ENCODE measurements at regions not wholly inside any gene's neighbourhood (a gene's known extent, or its start where the extent isn't known, plus 50 kb on each side); places are given as distances from the start of the nearest gene placed in this dataset.
A peak's percentile ranks its signal among the peaks of the same experiment; 100 is the strongest.
"Not testable (repeated sequence)": the region's sequence is repeated elsewhere in the genome, so short reads cannot be mapped to it uniquely, and the experiment has no call there.

GRCh38 chr14:35213869-35214387 lies 78.3 kb upstream of the PSMA6 start:
- ChIA-PET SMC1A (ENCODE audit: uncharacterized antibody, unreplicated experiment) (interaction anchor here (0.9 to 2.1 kb wide), 6 partner anchors 10 to 205 kb away, joined by 3 to 6 read pairs (median 5); no protein-coding TSS in a partner anchor), POLR2A (interaction anchor here (1.4 kb wide), 1 partner anchor 12 kb away, joined by 4 read pairs; no protein-coding TSS in a partner anchor), CTCF (interaction anchor here (2.3 to 4.5 kb wide), 4 partner anchors 17 to 201 kb away, joined by 10 to 29 read pairs (median 24); partner anchors contain the start of gene NFKBIA), RAD21 (ENCODE audit: unreplicated experiment) (interaction anchor here (1.5 to 2.0 kb wide), 5 partner anchors 18 to 195 kb away, joined by 3 to 11 read pairs (median 7); no protein-coding TSS in a partner anchor)
- in situ Hi-C loops (cut with MboI) (no loop called here), intact Hi-C loops (cut with micrococcal nuclease; ENCODE audit: unreplicated experiment) (no loop called here)
- Histone ChIP-seq H3K27me3 (replicated peaks in 1 of 2; ENCODE audit: control insufficient read depth in 2 of 2, insufficient read depth in 2 of 2, low read length in 1 of 2) (no peaks in the 10 kb centered on the region), H3K4me1 (ENCODE audit: control insufficient read depth, insufficient read depth, low read length) (no peaks in the 10 kb centered on the region), H2AFZ (ENCODE audit: control insufficient read depth, low read depth, low read length) (no peak overlapping the region), H3K9ac (ENCODE audit: control insufficient read depth, insufficient read depth, low read length) (no peak overlapping the region), H3K4me2 (ENCODE audit: control insufficient read depth, insufficient read depth) (no peak overlapping the region), H4K20me1 (ENCODE audit: control insufficient read depth, insufficient read depth) (no peaks in the 10 kb centered on the region), H3K4me3 (no peak overlapping the region), H3K36me3 (ENCODE audit: control insufficient read depth in 2 of 2, insufficient read depth in 2 of 2, low read length in 1 of 2) (no peaks in the 10 kb centered on the region; a peak in 1 of 4 replicates), H3K27ac (ENCODE audit: control insufficient read depth, insufficient read depth) (no peak overlapping the region; the same call in 1 of the 2 replicates), H3K79me2 (ENCODE audit: control insufficient read depth, insufficient read depth, low read length) (no peaks in the 10 kb centered on the region), H3K9me3 (replicated peaks; ENCODE audit: control insufficient read depth, insufficient read depth, low read length) (no peaks in the 10 kb centered on the region)
- FAIRE-seq (no peak), ATAC-seq (no peak), DNase-seq (ENCODE audit: low read depth, low spot score) (no peak)
- TF ChIP-seq RUNX3 (IDR thresholded peaks at IDR 0.05; ENCODE audit: low read length) (no peak), STAT1 (conservative IDR thresholded peaks at IDR 0.05) (no peak)
- BruUV-seq (replicated peaks): no TSS peak

GRCh38 chr14:35214402-35214801 lies 77.8 kb upstream of the PSMA6 start:
- ChIA-PET POLR2A (interaction anchor here (0.6 kb wide), 1 partner anchor 255 kb away, joined by 4 read pairs; no protein-coding TSS in a partner anchor), CTCF (interaction anchor here (0.8 to 4.5 kb wide), 24 partner anchors 10 to 216 kb away, joined by 3 to 29 read pairs (median 6); partner anchors contain the start of genes NFKBIA and PSMA6), SMC1A (ENCODE audit: uncharacterized antibody, unreplicated experiment) (interaction anchor here (0.6 to 2.1 kb wide), 23 partner anchors 9 to 217 kb away, joined by 3 to 24 read pairs (median 5); no protein-coding TSS in a partner anchor), RAD21 (ENCODE audit: unreplicated experiment) (interaction anchor here (0.7 to 2.0 kb wide), 19 partner anchors 11 to 207 kb away, joined by 3 to 12 read pairs (median 7); partner anchors contain the start of gene NFKBIA)
- H3K9ac ChIP-seq (ENCODE audit: control insufficient read depth, insufficient read depth, low read length); FAIRE-seq; H2AFZ ChIP-seq (ENCODE audit: control insufficient read depth, low read depth, low read length); H3K27me3 ChIP-seq (replicated peaks in 1 of 2; ENCODE audit: control insufficient read depth in 2 of 2, insufficient read depth in 2 of 2, low read length in 1 of 2); H4K20me1 ChIP-seq (ENCODE audit: control insufficient read depth, insufficient read depth); H3K4me3 ChIP-seq; H3K27ac ChIP-seq (ENCODE audit: control insufficient read depth, insufficient read depth); H3K4me2 ChIP-seq (ENCODE audit: control insufficient read depth, insufficient read depth); intact Hi-C loops (cut with micrococcal nuclease; ENCODE audit: unreplicated experiment); BruUV-seq (replicated peaks); DNase-seq (ENCODE audit: low read depth, low spot score); H3K4me1 ChIP-seq (ENCODE audit: control insufficient read depth, insufficient read depth, low read length); H3K79me2 ChIP-seq (ENCODE audit: control insufficient read depth, insufficient read depth, low read length); H3K36me3 ChIP-seq (ENCODE audit: control insufficient read depth in 2 of 2, insufficient read depth in 2 of 2, low read length in 1 of 2); H3K9me3 ChIP-seq (replicated peaks; ENCODE audit: control insufficient read depth, insufficient read depth, low read length); in situ Hi-C loops (cut with MboI): not testable (repeated sequence)
- ATAC-seq: peak; percentile 48; the same call in 2 of the 3 replicates
- WGBS (ENCODE audit: insufficient coverage, insufficient replicate concordance, low lambda C conversion rate, missing lambda C conversion rate): 98% methylated on average over 4 of the region's 4 CpGs

Data from GM12878 (cell line).